ENCODE measurements at regions not wholly inside any gene's neighbourhood (a gene's known extent, or its start where the extent isn't known, plus 50 kb on each side); places are given as distances from the start of the nearest gene placed in this dataset.

DNA sequence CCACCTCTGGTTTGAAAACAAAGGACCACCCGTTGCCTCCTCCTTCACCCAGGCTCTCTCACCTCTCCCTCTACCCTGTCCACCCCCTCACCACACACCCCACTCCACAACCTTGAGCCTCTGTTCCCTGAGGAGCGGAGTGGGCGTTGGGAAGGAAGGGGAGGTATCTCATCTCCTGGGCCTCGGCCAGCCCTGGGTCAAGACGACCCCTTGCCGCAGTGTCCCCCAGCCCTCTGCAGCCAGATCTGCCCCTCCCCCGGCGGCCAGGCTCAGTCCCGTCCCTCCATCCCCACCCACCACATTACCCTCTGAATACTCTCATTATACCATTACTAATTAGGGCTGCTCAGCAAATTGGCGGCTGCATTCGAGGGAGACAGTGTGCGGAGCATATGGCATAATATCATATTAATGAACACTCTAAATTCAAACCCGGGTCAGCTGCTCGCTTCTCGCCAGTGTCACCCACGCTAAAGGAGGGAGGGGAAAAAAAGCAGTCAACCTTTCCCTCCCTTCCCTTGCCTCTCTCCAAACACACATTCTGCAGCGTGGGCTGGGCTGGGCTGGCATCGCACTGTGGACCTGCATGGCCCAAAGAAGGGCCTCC, 123.2 kb upstream of the LHX1 start:
- no peak for TF ChIP-seq CTCF (IDR thresholded peaks at IDR 0.05; ENCODE audit: low read depth, low read length)
- Histone ChIP-seq H3K27ac (no peak overlapping the region), H3K9me3 (ENCODE audit: severe bottlenecking) (no peaks in the 10 kb centered on the region), H3K4me3 (ENCODE audit: low read depth, low read length) (no peak overlapping the region), H3K27me3 (ENCODE audit: insufficient read depth, low read depth, severe bottlenecking) (peaks cover 4% of the 10 kb centered on the region), H3K36me3 (no peaks in the 10 kb centered on the region)
- DNase-seq = no peak

DNA sequence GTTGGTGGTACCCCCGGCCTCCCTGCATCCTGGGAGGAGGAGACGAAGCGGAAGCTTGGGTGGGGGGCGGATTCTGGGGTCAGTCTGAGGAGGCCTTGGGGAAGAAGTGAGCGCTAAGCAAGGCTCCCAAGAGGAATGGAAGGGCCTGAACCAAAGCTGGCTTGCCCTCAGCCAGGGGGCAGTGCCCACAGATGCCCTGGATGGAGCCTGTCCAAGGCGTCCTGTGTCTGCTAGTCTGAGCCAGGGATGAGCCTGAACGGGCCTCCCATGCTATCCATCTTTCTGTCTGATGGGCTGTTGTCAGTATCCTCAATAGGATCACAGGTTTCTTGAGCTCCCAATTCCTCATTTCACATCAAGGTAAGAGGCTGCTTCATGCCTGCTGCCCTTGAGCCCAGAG, 122.3 kb upstream of the LHX1 start:
- H3K36me3 ChIP-seq = no peaks in the 10 kb centered on the region
- no peak overlapping the region for H3K4me3 ChIP-seq (ENCODE audit: low read depth, low read length)
- TF ChIP-seq CTCF (IDR thresholded peaks at IDR 0.05; ENCODE audit: low read depth, low read length) = no peak

DNA sequence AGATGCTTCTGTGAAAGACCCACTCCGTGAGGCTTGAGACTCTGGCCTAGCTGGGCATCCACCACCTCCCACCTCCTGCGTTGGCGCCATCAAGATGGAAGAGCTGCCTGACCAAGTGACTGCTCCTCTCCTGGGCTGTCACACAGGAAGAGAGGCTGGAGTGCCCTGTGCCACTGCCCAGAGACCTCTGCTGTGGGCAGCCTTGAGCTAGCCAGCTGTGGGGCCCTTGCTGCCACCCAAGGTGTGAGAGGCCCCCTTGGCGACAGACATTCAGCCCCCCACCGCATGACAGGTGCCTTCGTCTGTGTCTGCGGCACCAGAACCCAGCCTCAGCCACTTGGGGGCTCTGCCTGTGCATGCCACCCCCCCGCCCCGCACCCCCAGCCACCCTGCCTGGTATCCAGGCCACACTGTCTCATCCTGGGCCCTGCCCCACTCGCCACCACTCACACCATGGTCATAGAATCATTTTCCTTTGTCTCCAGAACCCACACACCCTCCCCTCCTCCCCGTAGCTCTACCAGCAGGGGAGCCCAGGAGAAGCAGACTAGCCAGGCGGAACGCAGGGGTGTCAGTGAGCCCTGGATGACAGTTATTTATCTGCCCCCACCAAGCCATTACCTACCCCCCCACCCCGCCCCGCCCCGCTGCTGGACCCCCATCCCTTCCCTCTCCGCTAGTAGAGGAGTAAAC, 120.9 kb upstream of the LHX1 start:
- Histone ChIP-seq H3K4me3 (ENCODE audit: low read depth, low read length) (no peak overlapping the region), H3K27me3 (ENCODE audit: insufficient read depth, low read depth, severe bottlenecking) (no peaks in the 10 kb centered on the region), H3K36me3 (no peaks in the 10 kb centered on the region), H3K9me3 (ENCODE audit: severe bottlenecking) (no peaks in the 10 kb centered on the region), H3K27ac (no peak overlapping the region)
- no peak for DNase-seq
- TF ChIP-seq CTCF (IDR thresholded peaks at IDR 0.05; ENCODE audit: low read depth, low read length) = no peak

More for the DNA sequence above, 122.3 kb upstream of the LHX1 start:
- H3K27me3 ChIP-seq (ENCODE audit: insufficient read depth, low read depth, severe bottlenecking) = no peaks in the 10 kb centered on the region
- no peaks in the 10 kb centered on the region for H3K9me3 ChIP-seq (ENCODE audit: severe bottlenecking)
- no peak for DNase-seq
- no peak overlapping the region for H3K27ac ChIP-seq

DNA sequence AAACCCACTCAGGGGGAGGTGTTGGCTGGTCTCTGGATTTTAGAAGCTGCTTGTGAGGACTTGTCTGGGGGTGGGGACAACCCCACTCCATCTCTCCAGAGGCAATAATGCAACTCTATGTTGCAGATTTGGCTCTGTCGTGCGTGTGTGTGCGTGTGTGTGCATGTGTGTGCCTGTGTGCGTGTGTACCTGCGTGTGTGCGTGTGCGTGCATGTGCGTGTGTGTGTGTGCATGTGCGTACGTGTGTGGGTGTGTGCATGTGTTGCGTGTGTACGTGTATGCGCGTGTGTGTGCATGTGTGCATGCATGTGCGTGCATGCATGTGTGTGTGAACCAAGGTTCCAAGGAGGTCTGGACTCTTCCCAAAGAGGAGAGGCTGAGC, 120.4 kb upstream of the LHX1 start:
- no peaks in the 10 kb centered on the region for H3K27me3 ChIP-seq (ENCODE audit: insufficient read depth, low read depth, severe bottlenecking)
- H3K27ac ChIP-seq = no peak overlapping the region
- DNase-seq = no peak

DNA sequence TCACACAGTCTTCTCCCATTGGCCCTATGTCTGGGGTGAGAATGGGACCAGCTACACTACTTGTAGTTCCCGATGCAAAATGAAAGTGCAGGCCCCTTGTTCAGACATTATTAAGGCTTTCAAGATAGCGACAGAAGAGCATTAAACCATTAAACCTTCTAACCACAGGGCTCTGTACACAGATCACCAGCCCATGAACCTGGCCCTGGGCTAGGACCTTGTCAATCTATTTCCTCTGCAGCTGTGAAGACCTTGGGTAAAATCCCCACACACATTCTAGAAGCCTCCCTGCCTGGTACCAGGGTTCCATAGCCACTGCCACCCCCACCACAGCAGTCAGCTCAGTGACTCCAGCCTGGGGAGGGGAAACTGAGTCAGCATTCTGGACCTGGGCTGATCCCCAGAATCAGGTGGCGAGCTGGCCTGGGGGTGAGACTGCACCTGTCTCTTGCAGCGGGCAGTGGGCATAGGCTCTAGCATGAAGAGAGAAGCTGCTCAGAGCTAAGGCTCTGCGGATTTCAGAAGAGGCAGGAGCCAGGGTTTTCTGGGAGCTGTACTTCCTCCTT, 119.7 kb upstream of the LHX1 start:
- Histone ChIP-seq H3K9me3 (ENCODE audit: severe bottlenecking) (no peaks in the 10 kb centered on the region), H3K36me3 (no peaks in the 10 kb centered on the region), H3K4me3 (ENCODE audit: low read depth, low read length) (no peak overlapping the region), H3K27ac (no peak overlapping the region), H3K27me3 (ENCODE audit: insufficient read depth, low read depth, severe bottlenecking) (no peaks in the 10 kb centered on the region)
- no peak for DNase-seq
- no peak for TF ChIP-seq CTCF (IDR thresholded peaks at IDR 0.05; ENCODE audit: low read depth, low read length)

More for the DNA sequence above, 120.4 kb upstream of the LHX1 start:
- Histone ChIP-seq H3K36me3 (no peaks in the 10 kb centered on the region), H3K4me3 (ENCODE audit: low read depth, low read length) (no peak overlapping the region), H3K9me3 (ENCODE audit: severe bottlenecking) (no peaks in the 10 kb centered on the region)
- no peak for TF ChIP-seq CTCF (IDR thresholded peaks at IDR 0.05; ENCODE audit: low read depth, low read length)

Measured in WERI-Rb-1 (cell line).